Kidney (tissue), 13 donors: ENCODE measurements at regions not wholly inside any gene's neighbourhood (a gene's known extent, or its start where the extent isn't known, plus 50 kb on each side); places are given as distances from the start of the nearest gene placed in this dataset.
"Not testable (repeated sequence)": the region's sequence is repeated elsewhere in the genome, so short reads cannot be mapped to it uniquely, and the experiment has no call there.

ENCODE experiments used
- DNase-seq, 5 donors: peaks; one replicate each; pipeline ENCODE4 v3.0.0-alpha.2; 2013 to 2020
- FAIRE-seq: peaks from 2 replicates; lab custom pipeline; 2012; peaks lifted over from hg19 to GRCh38; lab: Jason Lieb, UNC
- H3K27ac ChIP-seq, 2 donors: one replicate each; pipeline ENCODE4 v1.7.0; 2013; ENCODE audit warnings: low read depth in 2 of 2, low read length in 2 of 2, inconsistent platforms in 1 of 2
- H3K27me3 ChIP-seq: one replicate; pipeline ENCODE4 v1.7.1; 2013; ENCODE audit warnings: low read length, inconsistent platforms; ENCODE audit not compliant: control insufficient read depth, insufficient read depth
- H3K36me3 ChIP-seq, 3 donors: one replicate each; pipeline versions ENCODE4 v1.7.0 to v1.7.1; 2013; ENCODE audit warnings: low read length in 3 of 3, control low read depth in 1 of 3, inconsistent platforms in 1 of 3; ENCODE audit not compliant: insufficient read depth in 3 of 3, control insufficient read depth in 2 of 3
- H3K4me1 ChIP-seq, 3 donors: one replicate each; pipeline versions ENCODE4 v1.7.0 to v1.7.1; 2013; ENCODE audit warnings: low read length in 3 of 3, inconsistent platforms in 1 of 3, low read depth in 1 of 3; ENCODE audit not compliant: control insufficient read depth in 2 of 3, insufficient read depth in 2 of 3
- H3K4me3 ChIP-seq, 3 donors: one replicate each; pipeline versions ENCODE4 v1.7.0 to v1.8.1; 2013; ENCODE audit warnings: low read length in 3 of 3, control low read depth in 1 of 3, inconsistent platforms in 1 of 3
- H3K9ac ChIP-seq, 3 donors: one replicate each; pipeline versions ENCODE4 v1.7.0 to v1.7.1; 2013; ENCODE audit warnings: low read length in 3 of 3, control low read depth in 1 of 3, inconsistent platforms in 1 of 3
- H3K9me3 ChIP-seq, 3 donors: one replicate each; pipeline versions ENCODE4 v1.7.0 to v1.7.1; 2013; ENCODE audit warnings: low read length in 3 of 3, control low read depth in 1 of 3, inconsistent platforms in 1 of 3; ENCODE audit not compliant: control insufficient read depth in 2 of 3, insufficient read depth in 1 of 3
- CTCF ChIP-seq: IDR thresholded peaks from 3 replicates; pipeline ENCODE4 v1.5.1; 2012; ENCODE audit warnings: mild to moderate bottlenecking, moderate library complexity, borderline replicate concordance; ENCODE audit not compliant: insufficient read depth; ENCODE audit errors: extremely low read depth
- intact Hi-C: fragments of 100-400 bp; cut with DNase I; formaldehyde crosslinking; loops from one replicate; pipeline ENCODE4 v1.11.1; 2022
- donor health status: control.
- donor health status: control.
- donor health status: control.
- donor health status: control.
- donor health status: control.
- donor health status: DM: yes; HTN: yes; CAD: no.
- donor health status: Normal renal cell carcinoma (clear cell type).

GRCh38 chr3:94627689-94628088 lies 564.8 kb downstream of the NSUN3 start:
- Histone ChIP-seq H3K9ac (no peak overlapping the region), H3K4me3 (no peak overlapping the region), H3K36me3 (no peaks in the 10 kb centered on the region), H3K27me3 (no peaks in the 10 kb centered on the region), H3K9me3 (no peaks in the 10 kb centered on the region), H3K4me1 (no peaks in the 10 kb centered on the region), H3K27ac (no peak overlapping the region)
- TF ChIP-seq CTCF: no peak
- DNase-seq: no peak
- intact Hi-C loops: no loop called here
- FAIRE-seq: no peak

- H3K9ac ChIP-seq: no peak overlapping the region
- H3K27me3 ChIP-seq: no peaks in the 10 kb centered on the region
- TF ChIP-seq CTCF: no peak
- H3K27ac ChIP-seq: no peak overlapping the region
- intact Hi-C loops: no loop called here
- FAIRE-seq (no peak), DNase-seq (no peak)
- H3K9me3 ChIP-seq: no peaks in the 10 kb centered on the region
- H3K4me3 ChIP-seq: no peak overlapping the region
- H3K4me1 ChIP-seq: no peaks in the 10 kb centered on the region
- H3K36me3 ChIP-seq: no peaks in the 10 kb centered on the region
Measured at GRCh38 chr3:94643400-94643799, 580.5 kb downstream of the NSUN3 start.

GRCh38 chr3:94645790-94646189 lies 582.9 kb downstream of the NSUN3 start:
- Histone ChIP-seq H3K27me3 (no peaks in the 10 kb centered on the region), H3K9ac (no peak overlapping the region), H3K27ac (no peak overlapping the region), H3K36me3 (no peaks in the 10 kb centered on the region), H3K4me3 (no peak overlapping the region), H3K4me1 (no peaks in the 10 kb centered on the region), H3K9me3 (no peaks in the 10 kb centered on the region)
- intact Hi-C loops: no loop called here
- TF ChIP-seq CTCF: no peak
- FAIRE-seq: no peak
- no peak for DNase-seq

- no peaks in the 10 kb centered on the region for H3K36me3 ChIP-seq
- intact Hi-C loops: no loop called here
- H3K9ac ChIP-seq: no peak overlapping the region
- H3K9me3 ChIP-seq: no peaks in the 10 kb centered on the region
- H3K27me3 ChIP-seq: no peaks in the 10 kb centered on the region
- no peak for FAIRE-seq
- no peak overlapping the region for H3K4me3 ChIP-seq
- H3K27ac ChIP-seq: no peak overlapping the region
- no peak for DNase-seq
- no peak for TF ChIP-seq CTCF
- H3K4me1 ChIP-seq: no peaks in the 10 kb centered on the region
Measured at GRCh38 chr3:94647131-94647530, 584.3 kb downstream of the NSUN3 start.

GRCh38 chr3:94648270-94649180 lies 585.7 kb downstream of the NSUN3 start:
- H3K9me3 ChIP-seq, H3K4me1 ChIP-seq, intact Hi-C loops, H3K27me3 ChIP-seq, H3K27ac ChIP-seq, H3K36me3 ChIP-seq, H3K4me3 ChIP-seq, H3K9ac ChIP-seq, FAIRE-seq: not testable (repeated sequence)
- DNase-seq: peak in 2 of 5 donors; percentile 27 to 30
